Activated naive CD4-positive, alpha-beta T cell treated with anti-CD3 and anti-CD28 coated beads for 36 hours (primary cell): ENCODE measurements at regions not wholly inside any gene's neighbourhood (a gene's known extent, or its start where the extent isn't known, plus 50 kb on each side); places are given as distances from the start of the nearest gene placed in this dataset.

Experiments used
- CTCF ChIA-PET: fragments of 350-600 bp; sonication (Branson Sonifier 250); formaldehyde crosslinking; loops from one replicate; lab custom pipeline; 2021; ENCODE audit warnings: antibody characterized with exemption; lab: Charles Lee
- DNase-seq: peaks from one replicate; pipeline ENCODE4 v3.0.0-alpha.2; 2020
- H3K27ac Mint-ChIP-seq: one replicate; pipeline ENCODE4 v1.8.0; 2021; ENCODE audit warnings: mild to moderate bottlenecking, mixed read lengths
- H3K27me3 Mint-ChIP-seq: one replicate; pipeline ENCODE4 v1.8.0; 2021; ENCODE audit warnings: low read depth, mixed read lengths
- H3K36me3 Mint-ChIP-seq: one replicate; pipeline ENCODE4 v1.8.0; 2021; ENCODE audit warnings: low read depth, mixed read lengths
- H3K4me1 Mint-ChIP-seq: one replicate; pipeline ENCODE4 v1.8.0; 2021; ENCODE audit warnings: low read depth, mixed read lengths
- H3K4me3 Mint-ChIP-seq: one replicate; pipeline ENCODE4 v1.8.0; 2021; ENCODE audit warnings: mild to moderate bottlenecking, moderate library complexity, mixed read lengths
- H3K9me3 Mint-ChIP-seq: one replicate; pipeline ENCODE4 v1.8.0; 2021; ENCODE audit warnings: mixed read lengths
- intact Hi-C: fragments of 100-400 bp; cut with micrococcal nuclease; formaldehyde crosslinking; loops from one replicate; pipeline ENCODE4 v1.15.1; 2023

DNA sequence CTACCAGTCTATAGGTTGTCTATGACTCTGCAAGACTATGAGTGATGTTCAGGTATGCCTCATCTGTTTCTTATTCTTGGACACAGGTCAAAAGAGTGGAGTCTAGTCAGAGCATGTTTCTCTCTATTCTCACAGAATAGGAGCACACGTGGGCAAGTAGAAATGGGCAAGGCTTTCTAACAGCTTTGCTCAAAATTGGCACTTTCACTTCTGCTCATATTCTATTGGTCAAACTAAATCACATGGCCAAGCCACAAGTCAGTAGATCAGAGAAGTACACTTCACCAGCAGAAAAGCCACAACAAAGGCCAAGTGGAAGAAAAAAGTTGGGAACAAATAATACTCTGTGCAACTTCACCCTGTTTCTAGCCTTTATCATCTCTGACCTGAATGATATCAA is 354.5 kb upstream of the SYNCRIP start:
- H3K36me3 Mint-ChIP-seq = no peaks in the 10 kb centered on the region

DNA sequence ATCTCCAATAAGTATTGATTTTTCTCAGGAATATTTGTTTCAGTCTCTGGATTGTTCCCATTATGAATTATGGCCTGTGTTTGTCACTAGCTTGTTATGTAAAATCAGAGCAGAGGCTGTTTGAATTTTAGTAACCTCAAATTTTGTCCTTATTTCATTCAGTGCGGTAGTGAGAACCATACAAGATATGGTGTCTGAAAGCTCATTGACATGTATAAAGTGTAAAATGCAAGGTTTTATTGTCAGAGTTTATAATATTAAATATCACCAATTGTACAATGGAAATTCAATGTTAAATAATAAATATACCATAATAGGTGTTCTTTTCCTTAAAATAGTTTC is 353.3 kb upstream of the SYNCRIP start:
- Mint-ChIP-seq H3K4me1 (no peaks in the 10 kb centered on the region), H3K9me3 (peaks cover 4% of the 10 kb centered on the region), H3K27ac (no peak overlapping the region), H3K27me3 (peaks cover 2% of the 10 kb centered on the region), H3K36me3 (no peaks in the 10 kb centered on the region), H3K4me3 (no peak overlapping the region)
- no peak for DNase-seq
- intact Hi-C loops = no loop called here
- CTCF ChIA-PET = interaction anchor here (0.6 kb wide), 1 partner anchor 1536 kb away, joined by 3 read pairs; no protein-coding TSS in a partner anchor

More for the DNA sequence above, 354.5 kb upstream of the SYNCRIP start:
- H3K27me3 Mint-ChIP-seq = peaks cover 2% of the 10 kb centered on the region
- DNase-seq = no peak
- H3K27ac Mint-ChIP-seq = no peak overlapping the region
- no peaks in the 10 kb centered on the region for H3K9me3 Mint-ChIP-seq
- no peak overlapping the region for H3K4me3 Mint-ChIP-seq
- CTCF ChIA-PET = no interaction called here
- intact Hi-C loops = no loop called here
- H3K4me1 Mint-ChIP-seq = no peaks in the 10 kb centered on the region

GRCh38 chr6:85995339-85996033 is 352.8 kb upstream of the SYNCRIP start:
- intact Hi-C loops = no loop called here
- peaks cover 2% of the 10 kb centered on the region for H3K27me3 Mint-ChIP-seq
- CTCF ChIA-PET = interaction anchor here (0.6 kb wide), 1 partner anchor 1536 kb away, joined by 3 read pairs; no protein-coding TSS in a partner anchor
- H3K4me1 Mint-ChIP-seq = no peaks in the 10 kb centered on the region
- peaks cover 4% of the 10 kb centered on the region for H3K9me3 Mint-ChIP-seq
- no peak for DNase-seq
- H3K4me3 Mint-ChIP-seq = no peak overlapping the region
- H3K36me3 Mint-ChIP-seq = no peaks in the 10 kb centered on the region
- H3K27ac Mint-ChIP-seq = no peak overlapping the region

DNA sequence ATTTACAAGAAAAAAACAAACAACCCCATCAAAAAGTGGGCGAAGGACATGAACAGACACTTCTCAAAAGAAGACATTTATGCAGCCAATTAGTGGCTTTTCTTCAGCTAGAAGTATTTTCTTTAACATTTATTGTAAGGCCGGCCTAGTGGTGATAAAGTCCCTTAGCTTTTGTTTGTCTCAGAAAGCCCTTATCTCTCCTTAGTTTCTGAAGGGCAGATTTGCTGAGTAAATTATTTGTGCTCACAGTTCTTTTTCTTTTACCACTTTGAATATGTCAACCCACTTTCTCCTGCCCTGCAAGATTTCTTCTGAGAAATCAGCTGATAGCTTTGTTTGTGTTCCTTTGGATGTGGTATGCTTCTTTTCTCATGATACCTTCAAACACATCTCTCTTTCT is 344.0 kb upstream of the SYNCRIP start:
- DNase-seq = no peak
- CTCF ChIA-PET = no interaction called here
- intact Hi-C loops = no loop called here
- no peak overlapping the region for H3K4me3 Mint-ChIP-seq
- peaks cover 12% of the 10 kb centered on the region for H3K9me3 Mint-ChIP-seq
- H3K27me3 Mint-ChIP-seq = no peaks in the 10 kb centered on the region
- no peak overlapping the region for H3K27ac Mint-ChIP-seq
- H3K36me3 Mint-ChIP-seq = no peaks in the 10 kb centered on the region
- H3K4me1 Mint-ChIP-seq = no peaks in the 10 kb centered on the region

DNA sequence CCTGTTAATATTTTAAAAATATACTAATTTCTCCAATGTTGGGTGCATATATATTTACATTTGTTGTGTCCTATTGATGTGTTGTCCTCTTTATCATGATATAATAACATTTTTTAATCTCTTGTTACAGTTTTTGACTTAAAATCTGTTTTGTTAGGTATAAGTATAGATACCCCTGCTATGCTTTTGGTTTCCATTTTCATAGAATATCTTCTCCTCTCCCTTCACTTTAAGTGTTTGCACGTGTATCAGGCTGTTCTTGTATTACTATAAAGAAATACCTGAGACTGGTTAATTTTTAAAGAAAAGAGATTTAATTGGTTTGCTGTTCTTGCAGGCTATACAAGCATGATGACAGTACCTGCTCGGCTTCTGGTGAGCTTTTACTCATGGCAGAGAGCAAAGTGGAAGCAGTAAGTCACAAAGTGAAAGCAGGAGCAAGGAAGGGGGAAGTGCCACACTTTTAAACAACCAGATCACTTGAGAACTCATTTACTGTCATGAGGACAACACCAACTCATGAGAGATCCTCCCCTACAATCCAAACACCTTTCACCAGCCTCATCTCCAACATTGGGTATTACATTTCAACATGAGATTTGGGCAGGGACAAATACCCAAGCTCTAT is 340.5 kb upstream of the SYNCRIP start:
- H3K9me3 Mint-ChIP-seq = peaks cover 12% of the 10 kb centered on the region
- H3K27ac Mint-ChIP-seq = no peak overlapping the region
- no peaks in the 10 kb centered on the region for H3K4me1 Mint-ChIP-seq
- intact Hi-C loops = no loop called here
- no peaks in the 10 kb centered on the region for H3K36me3 Mint-ChIP-seq
- no peak for DNase-seq
- no peak overlapping the region for H3K4me3 Mint-ChIP-seq
- CTCF ChIA-PET = no interaction called here
- no peaks in the 10 kb centered on the region for H3K27me3 Mint-ChIP-seq

DNA sequence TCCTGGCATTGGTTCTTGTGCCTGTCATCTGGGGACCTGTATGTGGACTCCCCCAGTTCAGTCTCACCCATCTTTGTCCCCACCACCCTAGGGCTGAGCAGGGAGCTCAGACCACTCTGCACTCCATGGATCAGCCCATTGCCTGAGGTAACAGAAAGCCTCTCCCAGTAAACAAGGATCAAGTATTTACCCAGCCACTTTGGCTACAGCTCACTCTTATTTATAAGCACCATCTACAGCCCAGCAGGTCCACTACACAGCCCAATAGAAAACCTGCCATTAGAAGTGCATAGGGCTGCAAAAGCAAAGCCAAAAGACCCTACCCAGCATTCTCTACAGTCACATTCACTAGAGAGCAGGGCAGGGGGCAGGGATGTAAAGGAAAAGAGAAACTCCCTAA is 335.0 kb upstream of the SYNCRIP start:
- Mint-ChIP-seq H3K36me3 (no peaks in the 10 kb centered on the region), H3K4me3 (no peak overlapping the region), H3K4me1 (no peaks in the 10 kb centered on the region), H3K27me3 (no peaks in the 10 kb centered on the region), H3K27ac (no peak overlapping the region), H3K9me3 (peaks cover 1% of the 10 kb centered on the region)
- CTCF ChIA-PET = interaction anchor here (1.0 kb wide), 1 partner anchor 54 kb away, joined by 3 read pairs; no protein-coding TSS in a partner anchor
- DNase-seq = no peak
- intact Hi-C loops = no loop called here

- no peak for DNase-seq
- Mint-ChIP-seq H3K27me3 (no peaks in the 10 kb centered on the region), H3K27ac (no peak overlapping the region), H3K36me3 (no peaks in the 10 kb centered on the region), H3K4me1 (no peaks in the 10 kb centered on the region), H3K4me3 (no peak overlapping the region), H3K9me3 (peaks cover 1% of the 10 kb centered on the region)
- intact Hi-C loops = no loop called here
- CTCF ChIA-PET = no interaction called here
These were observed 333.3 kb upstream of the SYNCRIP start for GRCh38 chr6:85975957-85976356.

GRCh38 chr6:85971238-85971637 is 328.6 kb upstream of the SYNCRIP start:
- no peaks in the 10 kb centered on the region for H3K9me3 Mint-ChIP-seq
- intact Hi-C loops = no loop called here
- no peak for DNase-seq
- H3K36me3 Mint-ChIP-seq = no peaks in the 10 kb centered on the region
- CTCF ChIA-PET = interaction anchor here (0.9 kb wide), 1 partner anchor 488 kb away, joined by 3 read pairs; no protein-coding TSS in a partner anchor
- H3K4me1 Mint-ChIP-seq = no peaks in the 10 kb centered on the region
- H3K27me3 Mint-ChIP-seq = no peaks in the 10 kb centered on the region
- no peak overlapping the region for H3K27ac Mint-ChIP-seq
- no peak overlapping the region for H3K4me3 Mint-ChIP-seq

- CTCF ChIA-PET = no interaction called here
- no peak overlapping the region for H3K27ac Mint-ChIP-seq
- H3K4me3 Mint-ChIP-seq = no peak overlapping the region
- no peak for DNase-seq
- no peaks in the 10 kb centered on the region for H3K36me3 Mint-ChIP-seq
- no peaks in the 10 kb centered on the region for H3K9me3 Mint-ChIP-seq
- intact Hi-C loops = no loop called here
- H3K4me1 Mint-ChIP-seq = no peaks in the 10 kb centered on the region
- H3K27me3 Mint-ChIP-seq = no peaks in the 10 kb centered on the region
These were observed 324.1 kb upstream of the SYNCRIP start for GRCh38 chr6:85966828-85967227.

GRCh38 chr6:85961746-85962145 is 319.1 kb upstream of the SYNCRIP start:
- intact Hi-C loops = no loop called here
- H3K27ac Mint-ChIP-seq = no peak overlapping the region
- CTCF ChIA-PET = no interaction called here
- no peak overlapping the region for H3K4me3 Mint-ChIP-seq
- DNase-seq = no peak
- H3K27me3 Mint-ChIP-seq = peaks cover 2% of the 10 kb centered on the region
- peaks cover 6% of the 10 kb centered on the region for H3K9me3 Mint-ChIP-seq
- no peaks in the 10 kb centered on the region for H3K36me3 Mint-ChIP-seq
- H3K4me1 Mint-ChIP-seq = no peaks in the 10 kb centered on the region

- H3K36me3 Mint-ChIP-seq = no peaks in the 10 kb centered on the region
- no peak for DNase-seq
- no peak overlapping the region for H3K27ac Mint-ChIP-seq
- no peak overlapping the region for H3K4me3 Mint-ChIP-seq
- intact Hi-C loops = no loop called here
- H3K4me1 Mint-ChIP-seq = no peaks in the 10 kb centered on the region
- peaks cover 2% of the 10 kb centered on the region for H3K27me3 Mint-ChIP-seq
- CTCF ChIA-PET = no interaction called here
- peaks cover 6% of the 10 kb centered on the region for H3K9me3 Mint-ChIP-seq
These were observed 318.4 kb upstream of the SYNCRIP start for GRCh38 chr6:85961125-85961524.

DNA sequence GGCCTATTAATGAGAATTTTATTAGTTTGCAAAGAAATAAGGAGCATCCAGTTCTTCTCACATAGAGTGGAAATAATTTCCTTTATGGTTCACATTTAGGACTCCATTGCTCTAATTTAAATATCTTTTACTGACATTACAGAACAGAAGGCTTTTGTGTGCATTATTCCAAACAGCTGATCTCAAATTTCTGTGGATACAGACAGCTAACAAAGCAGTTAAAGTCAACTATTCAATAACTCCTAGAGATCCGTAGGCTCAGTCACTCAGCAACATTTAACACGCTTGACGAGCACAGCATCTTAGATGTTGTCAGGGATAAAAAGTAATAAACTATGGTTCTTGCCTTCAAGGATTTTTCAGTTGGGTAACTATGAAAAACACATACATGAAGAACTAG is 305.8 kb upstream of the SYNCRIP start:
- H3K4me3 Mint-ChIP-seq = no peak overlapping the region
- CTCF ChIA-PET = no interaction called here
- DNase-seq = no peak
- H3K9me3 Mint-ChIP-seq = peaks cover 13% of the 10 kb centered on the region
- no peaks in the 10 kb centered on the region for H3K4me1 Mint-ChIP-seq
- H3K27ac Mint-ChIP-seq = no peak overlapping the region
- intact Hi-C loops = no loop called here
- no peaks in the 10 kb centered on the region for H3K36me3 Mint-ChIP-seq
- peaks cover 2% of the 10 kb centered on the region for H3K27me3 Mint-ChIP-seq
